GOT3 (cell line): ENCODE measurements at regions not wholly inside any gene's neighbourhood (a gene's known extent, or its start where the extent isn't known, plus 50 kb on each side); places are given as distances from the start of the nearest gene placed in this dataset.
"Not testable (repeated sequence)": the region's sequence is repeated elsewhere in the genome, so short reads cannot be mapped to it uniquely, and the experiment has no call there.

Experiments used
- DNase-seq: peaks from one replicate; lab custom pipeline; 2025; ENCODE audit warnings: mixed read lengths; lab: John Stamatoyannopoulos, UW

DNA sequence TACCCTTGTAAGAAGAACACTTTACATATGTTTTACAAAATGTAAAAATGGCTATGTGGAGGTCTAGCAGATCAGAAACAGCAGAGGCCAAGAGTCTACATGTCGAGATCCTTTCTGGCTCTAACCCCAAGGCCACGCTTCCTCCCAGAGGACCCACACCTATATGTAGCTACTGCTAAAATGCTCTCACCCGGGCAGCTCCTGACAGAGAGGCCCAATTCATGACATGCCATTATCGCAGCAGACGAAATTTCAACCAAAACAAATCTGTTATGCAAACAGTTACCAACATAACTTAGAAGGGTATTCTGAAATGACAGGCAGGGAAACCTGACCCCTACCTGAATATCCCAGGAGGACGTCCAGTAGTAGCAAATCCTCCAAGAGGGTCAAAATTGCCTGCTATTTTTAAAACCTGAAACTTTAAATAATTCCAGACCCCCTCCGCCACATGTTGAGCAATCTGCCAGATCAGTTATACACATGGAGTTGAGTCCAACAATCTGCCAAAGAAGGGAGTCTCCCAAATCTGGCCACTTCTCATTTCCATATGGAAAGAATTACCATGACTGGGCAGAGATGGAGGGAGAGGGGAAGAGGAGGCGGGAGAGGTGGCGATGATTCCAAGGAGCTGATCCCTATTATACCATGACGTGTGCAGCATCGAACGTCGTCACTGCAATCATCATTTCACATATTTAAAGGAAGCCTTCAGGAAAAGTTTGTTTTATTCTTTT, 192.9 kb upstream of the TBL1X start:
- no peak for DNase-seq

GRCh38 chrX:9273744-9274143, 191.1 kb upstream of the TBL1X start:
- no peak for DNase-seq

- no peak for DNase-seq
Measured at GRCh38 chrX:9278475-9279233, 186.2 kb upstream of the TBL1X start.

GRCh38 chrX:9279234-9279544, 185.7 kb upstream of the TBL1X start:
- no peak for DNase-seq

DNA sequence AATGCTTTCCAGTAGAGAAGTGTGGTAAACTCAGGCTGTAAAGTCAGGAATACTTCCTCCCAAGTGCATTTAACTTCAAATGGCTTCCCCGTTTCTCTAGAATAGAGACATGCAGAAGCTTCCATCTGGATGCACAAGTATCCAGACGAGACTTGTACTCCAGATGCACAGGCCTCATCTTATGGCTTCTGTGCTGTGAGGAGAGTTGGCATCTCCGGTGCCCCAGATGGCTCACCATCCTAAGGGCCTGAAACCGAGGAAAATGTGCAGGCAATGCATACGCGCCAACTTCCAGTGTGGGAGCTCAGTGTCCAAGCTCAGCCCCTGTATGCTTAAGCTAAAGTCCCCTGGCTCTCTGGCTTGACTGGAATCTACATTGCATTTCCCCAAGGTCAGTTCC, 184.0 kb upstream of the TBL1X start:
- no peak for DNase-seq

DNA sequence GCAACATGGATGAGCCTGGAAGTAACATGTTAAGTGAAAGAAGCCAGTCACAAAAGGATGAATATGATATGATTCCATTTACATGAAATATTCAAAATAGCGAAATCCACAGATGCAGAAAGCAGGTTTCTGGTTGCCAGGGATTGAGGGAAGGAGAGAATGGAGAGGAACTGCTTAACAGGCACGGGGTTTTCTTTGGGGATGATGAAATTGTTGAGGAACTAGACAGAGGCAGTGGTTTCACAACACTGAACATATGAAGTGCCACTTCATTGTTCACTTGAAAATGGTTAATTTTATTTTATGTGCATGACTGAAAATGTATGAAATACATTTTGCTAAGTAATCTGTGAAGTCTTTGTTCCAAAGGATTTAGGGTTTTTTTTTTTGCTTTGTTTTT, 182.5 kb upstream of the TBL1X start:
- DNase-seq, result no peak

- DNase-seq, result no peak
Measured at GRCh38 chrX:9285342-9285771, 179.5 kb upstream of the TBL1X start.

DNA sequence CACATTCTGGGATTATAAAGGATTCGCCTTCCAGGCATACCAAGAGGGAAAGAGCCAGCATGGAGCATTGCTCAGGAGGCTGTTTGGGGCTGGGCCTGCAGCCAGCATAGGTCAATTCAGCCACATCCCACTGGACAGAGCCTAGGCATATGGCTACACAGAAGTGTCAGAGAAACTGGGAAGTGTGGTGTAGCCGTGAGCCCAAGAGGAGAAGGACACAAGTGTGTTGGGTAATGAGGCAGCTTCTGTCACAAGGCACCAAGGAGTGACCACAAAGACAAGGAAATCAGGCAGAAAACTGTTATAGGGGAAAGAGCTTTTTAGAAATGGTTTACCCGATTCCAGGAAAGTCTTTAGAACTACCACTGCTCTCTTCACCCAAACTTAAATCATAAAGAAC, 178.6 kb upstream of the TBL1X start:
- DNase-seq, result no peak

- no peak for DNase-seq
Measured at GRCh38 chrX:9291629-9292028, 173.2 kb upstream of the TBL1X start.

DNA sequence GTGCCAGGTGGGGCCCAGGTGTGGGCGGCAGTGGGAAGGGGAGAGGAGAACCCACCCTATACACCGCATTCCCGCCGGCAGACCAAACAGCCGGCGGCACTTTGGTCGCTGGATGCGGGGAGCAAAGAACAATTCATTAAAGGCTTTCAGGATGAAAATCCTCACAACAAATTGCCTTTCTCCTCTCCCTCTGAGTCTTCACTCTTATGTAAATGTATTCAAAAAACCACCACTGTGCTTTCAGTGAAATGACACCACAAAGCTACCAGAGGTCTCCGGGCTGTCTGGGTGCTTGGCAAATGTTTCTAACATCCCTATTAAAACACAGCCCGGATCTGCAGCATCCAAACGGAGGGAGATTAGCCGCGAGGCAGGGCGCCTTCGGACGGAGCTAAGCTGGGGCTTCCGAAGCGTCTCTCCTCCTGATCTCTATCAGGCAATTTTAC, 171.8 kb upstream of the TBL1X start:
- no peak for DNase-seq

- DNase-seq, result no peak
Measured at GRCh38 chrX:9293903-9294302, 171.0 kb upstream of the TBL1X start.

- no peak for DNase-seq
Measured at GRCh38 chrX:9295551-9295950, 169.3 kb upstream of the TBL1X start.

- no peak for DNase-seq
Measured at GRCh38 chrX:9298221-9298620, 166.6 kb upstream of the TBL1X start.

- not testable (repeated sequence) for DNase-seq
Measured at GRCh38 chrX:9299681-9300080, 165.2 kb upstream of the TBL1X start.

- DNase-seq, result no peak
Measured at GRCh38 chrX:9301836-9302235, 163.0 kb upstream of the TBL1X start.

DNA sequence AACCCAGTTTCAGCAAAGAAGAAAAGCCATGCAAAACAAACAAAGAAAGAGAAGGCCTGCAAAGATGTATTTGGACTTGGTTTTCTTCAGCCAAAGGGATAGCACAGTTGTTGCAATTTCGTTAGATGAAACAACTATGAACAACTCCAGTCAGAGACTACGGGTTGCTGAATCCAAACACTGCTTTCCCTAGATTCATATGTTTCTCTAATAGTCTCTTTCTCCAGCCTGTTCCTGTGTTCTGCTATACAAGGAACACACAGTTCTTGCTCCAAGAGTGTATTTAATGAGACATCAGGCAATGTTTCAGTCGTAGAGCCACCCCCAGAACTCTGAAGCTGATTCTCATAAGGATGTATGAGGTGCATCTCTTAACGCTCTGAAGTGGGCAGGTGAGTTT, 162.5 kb upstream of the TBL1X start:
- DNase-seq, result no peak

GRCh38 chrX:9308426-9308825, 156.4 kb upstream of the TBL1X start:
- no peak for DNase-seq

GRCh38 chrX:9310616-9311015, 154.2 kb upstream of the TBL1X start:
- no peak for DNase-seq

DNA sequence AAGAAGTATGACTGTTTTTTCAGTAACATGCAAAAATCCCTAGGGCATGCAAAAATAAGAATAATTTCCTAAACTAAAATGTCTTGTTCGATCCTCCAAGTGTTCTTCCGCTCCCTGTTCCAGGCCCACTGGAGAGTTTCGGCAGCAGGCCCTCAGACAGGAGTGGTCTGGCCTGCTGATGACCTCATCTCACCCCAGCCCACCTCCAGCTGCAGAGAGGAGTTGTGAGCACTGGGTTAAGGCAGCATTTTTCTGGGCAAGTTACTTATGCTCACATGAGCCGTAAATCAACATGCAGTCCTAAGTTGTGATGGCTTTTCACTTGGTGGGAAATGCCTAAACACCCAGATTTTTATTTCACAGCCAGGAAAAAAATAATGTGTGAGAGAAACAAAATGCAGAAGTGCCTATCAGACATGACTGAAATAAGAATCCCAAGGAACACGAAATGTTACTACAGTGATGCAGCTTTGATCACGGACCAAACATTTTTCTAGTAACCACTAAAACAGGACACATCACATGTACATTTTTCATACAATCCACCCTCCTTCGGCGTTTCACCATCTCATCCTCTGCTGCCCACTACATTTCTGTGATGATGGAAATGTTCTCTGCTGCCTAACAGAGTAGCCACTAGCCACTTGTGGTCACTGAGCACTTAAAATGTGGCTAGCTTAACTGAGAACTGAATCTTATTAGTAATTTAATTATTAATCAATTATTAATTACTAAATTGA, 153.3 kb upstream of the TBL1X start:
- no peak for DNase-seq

DNA sequence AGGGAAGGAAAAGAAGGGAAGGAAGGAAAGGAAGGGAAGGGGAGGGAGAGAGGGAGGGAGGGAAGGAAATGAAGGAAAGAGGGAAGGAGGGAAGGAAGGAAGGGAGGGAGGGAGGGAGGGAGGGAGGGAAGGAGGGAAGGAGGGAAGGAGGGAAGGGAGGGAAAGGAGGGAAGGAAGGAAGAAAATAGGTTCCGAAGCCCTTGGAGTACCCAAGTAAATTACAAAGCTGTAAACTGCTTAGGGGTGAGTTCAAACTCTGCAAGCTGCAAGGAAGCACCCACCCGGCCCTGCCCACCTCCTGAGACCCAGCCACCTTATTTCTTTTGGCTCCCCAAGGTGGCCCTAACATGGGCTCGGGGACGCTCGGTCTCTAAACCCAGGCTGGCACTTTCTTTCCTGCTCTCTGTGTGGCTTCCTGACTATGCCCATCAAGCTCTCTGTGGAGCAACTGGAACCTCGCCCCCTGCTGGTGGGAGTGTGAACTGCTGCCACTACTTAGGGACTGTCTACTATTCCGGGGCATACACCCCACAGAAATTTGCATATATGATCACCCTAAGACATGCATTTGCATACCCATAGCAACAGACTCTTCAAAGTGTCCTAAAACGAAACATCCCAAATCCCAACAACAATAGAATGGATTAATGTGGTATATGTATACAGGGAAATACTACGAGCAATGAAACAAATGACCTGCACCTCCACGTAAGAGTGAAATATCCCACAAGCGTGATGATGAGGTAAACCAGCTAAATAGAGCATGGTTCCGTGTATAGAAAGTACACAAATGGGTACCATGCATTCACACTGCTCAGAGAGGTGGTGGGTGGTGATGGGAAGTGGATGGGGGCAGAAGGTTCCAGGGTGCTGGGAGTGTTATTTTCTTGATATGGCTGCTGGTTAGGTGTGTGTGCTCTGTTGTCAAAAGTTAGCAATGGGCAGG, 151.7 kb upstream of the TBL1X start:
- no peak for DNase-seq

DNA sequence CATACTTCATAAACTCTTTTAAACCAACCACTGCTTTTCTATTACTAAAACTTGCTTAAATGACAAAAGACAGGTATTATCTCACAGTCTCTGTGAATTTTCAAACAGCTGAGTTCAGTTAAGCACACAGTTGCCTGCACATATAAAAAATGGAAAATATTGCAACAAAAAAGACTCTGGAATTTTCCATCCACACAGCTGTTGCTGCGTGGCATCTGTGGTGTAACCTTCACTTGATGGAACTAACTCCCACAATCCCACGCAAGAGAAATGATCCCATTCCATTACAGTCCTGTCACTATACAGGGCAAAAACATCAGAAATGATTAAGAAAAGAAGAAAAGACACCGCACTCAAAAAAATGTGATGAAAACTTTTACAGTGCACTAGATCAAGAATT, 149.8 kb upstream of the TBL1X start:
- no peak for DNase-seq

DNA sequence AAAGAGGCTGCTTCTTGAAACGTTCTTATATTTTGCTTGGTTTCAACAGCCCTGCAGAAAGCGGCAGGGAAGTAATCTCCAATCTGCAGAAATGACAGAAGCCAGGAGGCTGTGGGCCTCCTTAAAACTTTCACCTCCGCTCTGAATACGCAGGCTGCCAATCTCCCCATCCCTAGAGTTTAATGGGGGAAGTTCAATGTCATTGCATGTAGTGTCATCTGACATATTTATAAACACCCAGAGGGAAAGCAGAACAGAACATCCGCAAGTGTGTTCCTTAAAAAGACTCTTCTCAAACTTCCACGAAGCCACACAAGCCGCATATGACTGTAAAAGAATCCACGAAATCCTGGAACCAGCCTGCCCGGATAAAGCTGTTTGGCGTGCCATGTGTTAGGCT, 148.8 kb upstream of the TBL1X start:
- no peak for DNase-seq
